GM19452 (cell line): ENCODE measurements at regions not wholly inside any gene's neighbourhood (a gene's known extent, or its start where the extent isn't known, plus 50 kb on each side); places are given as distances from the start of the nearest gene placed in this dataset.
"Not testable (repeated sequence)": the region's sequence is repeated elsewhere in the genome, so short reads cannot be mapped to it uniquely, and the experiment has no call there.

Source experiments
- ATAC-seq: cut with Tn5 transposase; IDR thresholded peaks from one replicate; pipeline ENCODE4 v1.9.1; 2021; ENCODE audit not compliant: unreplicated experiment

GRCh38 chr1:165147799-165148198 lies 208.7 kb downstream of the LMX1A start:
- no peak for ATAC-seq

GRCh38 chr1:165144757-165145397 lies 211.6 kb downstream of the LMX1A start:
- peak; percentile 56 for ATAC-seq

GRCh38 chr1:165143437-165144065 lies 213.0 kb downstream of the LMX1A start:
- no peak for ATAC-seq

- no peak for ATAC-seq
Measured at GRCh38 chr1:165138960-165139359, 217.6 kb downstream of the LMX1A start.

- no peak for ATAC-seq
Measured at GRCh38 chr1:165137551-165138316, 218.8 kb downstream of the LMX1A start.

GRCh38 chr1:165134431-165134830 lies 222.1 kb downstream of the LMX1A start:
- no peak for ATAC-seq

- no peak for ATAC-seq
Measured at GRCh38 chr1:165129568-165130164, 226.8 kb downstream of the LMX1A start.

- no peak for ATAC-seq
Measured at GRCh38 chr1:165124772-165125171, 231.7 kb downstream of the LMX1A start.

- no peak for ATAC-seq
Measured at GRCh38 chr1:165119086-165119485, 237.4 kb downstream of the LMX1A start.

GRCh38 chr1:165117482-165117881 lies 239.0 kb downstream of the LMX1A start:
- ATAC-seq: no peak

GRCh38 chr1:165116732-165117131 lies 239.8 kb downstream of the LMX1A start:
- ATAC-seq: no peak

- ATAC-seq: no peak
Measured at GRCh38 chr1:165116171-165116570, 240.3 kb downstream of the LMX1A start.

GRCh38 chr1:165114889-165115285 lies 241.6 kb downstream of the LMX1A start:
- no peak for ATAC-seq

- no peak for ATAC-seq
Measured at GRCh38 chr1:165114022-165114888, 242.3 kb downstream of the LMX1A start.

GRCh38 chr1:165112260-165112659 lies 244.3 kb downstream of the LMX1A start:
- no peak for ATAC-seq

- no peak for ATAC-seq
Measured at GRCh38 chr1:165109013-165109412, 247.5 kb downstream of the LMX1A start.

- ATAC-seq: not testable (repeated sequence)
Measured at GRCh38 chr1:165092542-165093162, 263.9 kb downstream of the LMX1A start.

GRCh38 chr1:165080253-165080896 lies 276.1 kb downstream of the LMX1A start:
- ATAC-seq: no peak

GRCh38 chr1:165078391-165078790 lies 278.1 kb downstream of the LMX1A start:
- ATAC-seq: no peak
